ENCODE measurements at regions not wholly inside any gene's neighbourhood (a gene's known extent, or its start where the extent isn't known, plus 50 kb on each side); places are given as distances from the start of the nearest gene placed in this dataset.

- no peak for TF ChIP-seq CEBPB (IDR thresholded peaks at IDR 0.05)
- TF ChIP-seq HOXB5 (CRISPR knock-in tag; IDR thresholded peaks at IDR 0.05) = no peak
- no peak for TF ChIP-seq CTCF (IDR thresholded peaks at IDR 0.05)
- TF ChIP-seq E2F6 (IDR thresholded peaks at IDR 0.05; ENCODE audit: borderline replicate concordance, low read depth) = no peak
- TF ChIP-seq CBX8 (IDR thresholded peaks at IDR 0.05) = no peak
- TF ChIP-seq POLR2A (IDR thresholded peaks at IDR 0.05; ENCODE audit: low read length) = no peak
- no peak for TF ChIP-seq REST (IDR thresholded peaks at IDR 0.05)
- TF ChIP-seq ZC3H11A (IDR thresholded peaks at IDR 0.05) = no peak
- TF ChIP-seq RAD21 (conservative IDR thresholded peaks at IDR 0.05 in 1 of 2, IDR thresholded peaks at IDR 0.05 in 1 of 2) = no peak
- TF ChIP-seq EP300 (IDR thresholded peaks at IDR 0.05) = no peak
Observed at GRCh38 chr10:9268176-9268575, 1213.7 kb downstream of the GATA3 start.
